Activated CD4-positive, alpha-beta memory T cell treated with anti-CD3 and anti-CD28 coated beads, Interleukin-2, amount 10 ng/mL, durations not matched to agents 7 days and 5 days (primary cell): ENCODE measurements at regions not wholly inside any gene's neighbourhood (a gene's known extent, or its start where the extent isn't known, plus 50 kb on each side); places are given as distances from the start of the nearest gene placed in this dataset.

Experiments
- CTCF ChIA-PET: fragments of 350-600 bp; sonication (Branson Sonifier 250); formaldehyde crosslinking; loops from one replicate; lab custom pipeline; 2021; ENCODE audit warnings: antibody characterized with exemption, inconsistent platforms; lab: Charles Lee
- POLR2A ChIA-PET: fragments of 350-600 bp; sonication (Branson Sonifier 250); formaldehyde crosslinking; loops from one replicate; lab custom pipeline; 2021; ENCODE audit warnings: antibody characterized with exemption; lab: Charles Lee
- DNase-seq: peaks from one replicate; pipeline ENCODE4 v3.0.0-alpha.2; 2020
- H3K27ac Mint-ChIP-seq: one replicate; pipeline ENCODE4 v1.8.0; 2021; ENCODE audit warnings: mild to moderate bottlenecking, mixed read lengths
- H3K27me3 Mint-ChIP-seq: one replicate; pipeline ENCODE4 v1.8.0; 2021; ENCODE audit warnings: mixed read lengths
- H3K36me3 Mint-ChIP-seq: one replicate; pipeline ENCODE4 v1.8.0; 2021; ENCODE audit warnings: low read depth, mixed read lengths
- H3K4me1 Mint-ChIP-seq: one replicate; pipeline ENCODE4 v1.8.0; 2021; ENCODE audit warnings: mixed read lengths
- H3K4me3 Mint-ChIP-seq: one replicate; pipeline ENCODE4 v1.8.0; 2021; ENCODE audit warnings: mild to moderate bottlenecking, mixed read lengths
- H3K9me3 Mint-ChIP-seq: one replicate; pipeline ENCODE4 v1.8.0; 2021; ENCODE audit warnings: mixed read lengths

DNA sequence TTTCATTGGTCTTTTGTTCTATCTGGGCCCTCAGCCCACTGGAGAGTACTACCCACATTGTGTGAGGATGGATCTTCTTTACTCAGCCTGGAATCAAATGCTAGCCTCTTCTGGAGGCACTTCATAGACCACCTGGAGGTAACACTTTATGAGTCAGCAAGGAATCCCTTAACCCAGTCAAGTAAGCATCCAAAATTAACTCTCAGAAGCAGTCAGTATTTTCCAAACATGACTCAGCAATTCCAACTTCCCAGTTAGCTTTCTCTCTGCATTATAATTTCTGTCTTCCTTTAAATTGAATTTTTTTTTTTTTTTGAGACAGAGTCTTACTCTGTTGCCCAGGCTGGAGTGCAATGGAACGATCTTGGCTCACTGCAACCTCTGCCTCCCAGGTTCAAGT lies 142.7 kb downstream of the ACKR3 start:
- no peak for DNase-seq
- Mint-ChIP-seq H3K36me3 (no peaks in the 10 kb centered on the region), H3K4me1 (peaks cover 43% of the 10 kb centered on the region), H3K9me3 (no peaks in the 10 kb centered on the region), H3K27ac (no peak overlapping the region), H3K27me3 (peaks cover 18% of the 10 kb centered on the region), H3K4me3 (no peak overlapping the region)
- POLR2A ChIA-PET = interaction anchor here (1.0 kb wide), 1 partner anchor 10 kb away, joined by 4 read pairs; no protein-coding TSS in a partner anchor
- CTCF ChIA-PET = no interaction called here

DNA sequence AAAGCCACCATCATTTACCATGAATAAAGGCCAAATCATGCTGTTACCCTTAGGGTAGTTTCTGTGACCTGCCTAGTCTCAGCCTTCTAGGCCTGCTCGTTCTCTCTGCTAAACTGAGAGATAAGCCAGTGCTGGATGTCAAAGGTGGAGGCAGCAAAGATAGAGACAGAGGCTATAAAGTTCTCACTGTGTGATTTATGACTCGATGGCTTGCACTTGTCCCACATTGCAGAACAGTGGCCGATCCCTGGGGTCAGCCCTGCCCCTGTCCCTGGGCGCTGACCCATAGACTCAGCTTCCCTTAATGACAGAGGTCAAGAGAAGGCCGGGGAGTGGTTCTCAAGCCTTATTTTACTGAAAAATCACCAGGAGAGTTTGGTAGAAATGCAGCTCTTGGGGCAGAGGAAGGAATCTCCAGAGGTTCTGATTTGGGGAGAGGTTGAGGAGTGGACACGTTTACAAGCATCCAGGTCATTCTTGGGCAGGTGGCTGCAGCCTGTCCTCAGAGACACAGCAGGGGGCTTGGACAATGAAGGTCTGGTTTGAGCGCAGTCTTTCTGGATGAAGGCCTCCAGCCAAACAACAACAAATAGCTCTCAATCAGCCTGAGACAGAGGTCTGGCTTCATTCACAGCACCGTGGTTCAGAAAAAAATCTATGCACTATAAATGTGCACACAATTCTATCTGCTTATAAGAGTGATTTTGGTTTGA lies 143.5 kb downstream of the ACKR3 start:
- Mint-ChIP-seq H3K9me3 (no peaks in the 10 kb centered on the region), H3K27me3 (peaks cover 24% of the 10 kb centered on the region), H3K36me3 (no peaks in the 10 kb centered on the region), H3K27ac (no peak overlapping the region), H3K4me3 (no peak overlapping the region), H3K4me1 (peaks cover 41% of the 10 kb centered on the region)
- POLR2A ChIA-PET = interaction anchor here (1.0 kb wide), 1 partner anchor 11 kb away, joined by 4 read pairs; no protein-coding TSS in a partner anchor
- CTCF ChIA-PET = no interaction called here
- no peak for DNase-seq

DNA sequence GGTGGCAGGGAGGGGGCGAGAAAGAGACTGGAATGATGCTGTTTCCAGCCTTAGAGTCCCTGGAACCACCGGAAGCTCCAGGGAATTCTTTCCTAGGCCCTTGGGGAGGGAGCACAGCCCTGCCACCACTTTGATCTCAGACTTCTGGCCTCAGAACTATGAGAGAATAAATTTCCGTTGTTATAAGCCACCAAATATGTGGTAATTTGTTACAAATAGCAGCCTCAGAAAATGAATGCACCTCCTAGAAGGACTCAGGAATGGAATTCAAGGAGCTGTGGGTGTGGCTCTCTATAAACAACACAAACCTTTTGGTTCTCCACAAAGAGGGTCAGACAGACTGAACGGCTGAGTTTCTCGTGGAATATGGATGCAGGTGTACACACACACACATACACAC lies 144.5 kb downstream of the ACKR3 start:
- H3K27ac Mint-ChIP-seq = no peak overlapping the region
- ChIA-PET CTCF (no interaction called here), POLR2A (no interaction called here)
- H3K36me3 Mint-ChIP-seq = no peaks in the 10 kb centered on the region
- peaks cover 33% of the 10 kb centered on the region for H3K4me1 Mint-ChIP-seq
- no peak overlapping the region for H3K4me3 Mint-ChIP-seq
- H3K27me3 Mint-ChIP-seq = peaks cover 31% of the 10 kb centered on the region
- no peaks in the 10 kb centered on the region for H3K9me3 Mint-ChIP-seq
- no peak for DNase-seq

GRCh38 chr2:236715077-236715476 lies 145.5 kb downstream of the ACKR3 start:
- DNase-seq = no peak
- H3K27ac Mint-ChIP-seq = no peak overlapping the region
- no peak overlapping the region for H3K4me3 Mint-ChIP-seq
- H3K36me3 Mint-ChIP-seq = no peaks in the 10 kb centered on the region
- no peaks in the 10 kb centered on the region for H3K9me3 Mint-ChIP-seq
- POLR2A ChIA-PET = no interaction called here
- H3K27me3 Mint-ChIP-seq = peaks cover 38% of the 10 kb centered on the region
- H3K4me1 Mint-ChIP-seq = peaks cover 28% of the 10 kb centered on the region
- CTCF ChIA-PET = no interaction called here

DNA sequence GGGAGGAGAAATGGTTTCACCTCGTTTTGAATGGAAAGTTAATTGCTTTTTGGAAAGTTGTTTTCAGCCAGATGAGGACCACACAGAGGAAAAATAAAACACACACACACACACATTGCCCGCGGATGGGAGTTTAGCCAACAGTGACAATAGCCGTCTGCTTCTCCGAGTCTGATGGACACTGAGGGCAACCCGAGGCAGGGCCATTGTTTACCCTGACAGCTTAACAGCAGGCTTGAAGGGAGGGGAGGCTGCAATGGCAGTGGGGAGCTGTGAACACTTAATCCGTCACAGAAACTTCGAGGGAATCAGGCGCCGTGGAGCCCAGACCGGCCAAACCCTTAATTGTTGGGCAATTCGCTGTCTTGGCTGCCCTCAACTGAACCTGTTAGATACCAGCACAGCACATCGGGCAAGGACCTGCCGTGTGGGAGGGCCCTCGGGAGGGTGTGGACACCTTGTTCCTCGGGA lies 145.9 kb downstream of the ACKR3 start:
- Mint-ChIP-seq H3K4me3 (no peak overlapping the region), H3K4me1 (peaks cover 27% of the 10 kb centered on the region), H3K27ac (no peak overlapping the region), H3K27me3 (peaks cover 38% of the 10 kb centered on the region), H3K9me3 (no peaks in the 10 kb centered on the region), H3K36me3 (no peaks in the 10 kb centered on the region)
- no peak for DNase-seq
- ChIA-PET CTCF (no interaction called here), POLR2A (no interaction called here)

DNA sequence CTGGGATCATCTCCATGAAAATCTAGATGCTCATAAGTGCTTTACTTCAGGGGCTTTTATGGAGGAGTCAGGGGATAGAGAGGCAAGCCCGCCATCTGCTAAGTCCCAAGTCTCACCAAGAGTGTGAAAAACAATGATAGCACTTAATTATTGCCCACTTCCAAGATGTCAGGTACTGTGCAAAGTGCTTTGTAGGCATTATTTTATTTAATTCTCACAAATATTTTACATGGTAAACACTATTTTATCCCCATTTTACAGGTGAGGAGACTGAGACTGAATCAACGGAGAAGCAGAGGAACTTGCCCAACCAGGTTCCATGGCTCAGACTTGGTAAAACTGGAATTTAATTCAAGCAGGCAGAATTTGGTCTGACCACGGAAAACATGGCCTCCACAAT lies 147.5 kb downstream of the ACKR3 start:
- Mint-ChIP-seq H3K4me3 (no peak overlapping the region), H3K9me3 (no peaks in the 10 kb centered on the region), H3K4me1 (peaks cover 14% of the 10 kb centered on the region), H3K36me3 (no peaks in the 10 kb centered on the region), H3K27me3 (peaks cover 38% of the 10 kb centered on the region), H3K27ac (no peak overlapping the region)
- POLR2A ChIA-PET = no interaction called here
- no peak for DNase-seq
- CTCF ChIA-PET = no interaction called here

GRCh38 chr2:236717729-236718128 lies 148.1 kb downstream of the ACKR3 start:
- no peak overlapping the region for H3K27ac Mint-ChIP-seq
- no peaks in the 10 kb centered on the region for H3K36me3 Mint-ChIP-seq
- DNase-seq = no peak
- ChIA-PET CTCF (no interaction called here), POLR2A (no interaction called here)
- H3K4me1 Mint-ChIP-seq = peaks cover 10% of the 10 kb centered on the region
- H3K27me3 Mint-ChIP-seq = peaks cover 39% of the 10 kb centered on the region
- H3K9me3 Mint-ChIP-seq = no peaks in the 10 kb centered on the region
- no peak overlapping the region for H3K4me3 Mint-ChIP-seq

DNA sequence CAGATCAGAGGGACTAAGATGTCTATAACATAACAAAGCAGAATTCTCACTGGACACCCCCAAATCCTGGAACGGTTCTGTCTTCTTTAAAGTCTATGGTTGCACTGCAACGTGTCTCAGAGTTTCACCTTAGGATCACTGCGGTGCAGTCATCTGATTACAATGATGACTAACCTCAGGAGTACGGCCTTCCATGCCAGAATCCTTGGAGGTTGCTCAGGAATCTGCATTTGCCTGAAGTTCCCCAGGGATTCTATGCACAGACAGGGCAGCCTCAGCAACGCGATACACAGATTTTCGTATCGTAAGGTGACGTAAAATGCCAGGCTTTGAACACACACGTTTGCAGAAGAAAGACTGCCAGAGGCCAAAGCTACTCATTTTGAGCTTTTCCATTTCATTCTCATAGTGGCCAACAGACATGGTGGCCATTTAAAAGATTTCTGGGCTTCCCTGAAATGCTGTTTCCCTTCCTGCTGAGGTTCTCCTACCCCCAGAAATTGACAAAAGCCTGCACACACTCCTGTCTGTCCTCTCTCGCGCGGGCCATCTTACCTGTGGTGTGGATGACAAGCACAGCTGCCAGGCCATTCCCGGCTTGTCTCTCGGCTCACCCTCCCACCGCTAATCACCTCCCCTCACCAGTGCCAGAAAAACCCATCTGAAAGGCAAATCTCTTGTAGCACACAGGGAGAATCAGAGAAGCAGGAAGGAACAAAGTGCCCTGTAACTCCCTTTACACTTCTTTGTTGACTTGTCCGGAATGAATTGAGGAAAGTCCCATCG lies 148.8 kb downstream of the ACKR3 start:
- H3K4me1 Mint-ChIP-seq = peaks cover 7% of the 10 kb centered on the region
- DNase-seq = no peak
- no peaks in the 10 kb centered on the region for H3K36me3 Mint-ChIP-seq
- H3K27me3 Mint-ChIP-seq = peaks cover 37% of the 10 kb centered on the region
- H3K9me3 Mint-ChIP-seq = no peaks in the 10 kb centered on the region
- H3K4me3 Mint-ChIP-seq = no peak overlapping the region
- no peak overlapping the region for H3K27ac Mint-ChIP-seq
- CTCF ChIA-PET = no interaction called here
- POLR2A ChIA-PET = no interaction called here

DNA sequence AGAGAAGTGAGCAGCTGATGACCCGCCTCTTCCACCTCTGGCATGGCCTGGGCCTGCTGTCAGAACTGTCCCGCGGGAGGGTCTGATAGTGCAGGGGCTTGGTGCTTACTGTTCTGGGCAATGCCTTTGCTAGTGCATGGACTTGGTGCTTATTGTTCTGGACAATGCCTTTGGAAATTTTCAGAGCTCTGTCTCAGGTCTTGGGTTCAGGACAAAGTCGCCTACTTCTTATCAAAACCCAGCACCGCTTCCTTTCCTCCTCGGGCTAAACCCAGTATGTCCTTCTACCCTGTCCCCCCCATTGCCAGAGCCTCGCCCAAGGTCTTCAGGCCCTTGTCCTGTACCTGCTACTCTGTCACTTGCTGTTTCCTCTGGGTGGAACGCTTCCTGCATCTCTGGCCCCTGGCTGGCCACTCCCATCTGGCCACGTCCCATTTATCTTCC lies 149.6 kb downstream of the ACKR3 start:
- CTCF ChIA-PET = no interaction called here
- POLR2A ChIA-PET = no interaction called here
- H3K27me3 Mint-ChIP-seq = peaks cover 37% of the 10 kb centered on the region
- no peaks in the 10 kb centered on the region for H3K36me3 Mint-ChIP-seq
- no peaks in the 10 kb centered on the region for H3K9me3 Mint-ChIP-seq
- no peak overlapping the region for H3K27ac Mint-ChIP-seq
- H3K4me3 Mint-ChIP-seq = no peak overlapping the region
- no peak for DNase-seq
- peaks cover 7% of the 10 kb centered on the region for H3K4me1 Mint-ChIP-seq

DNA sequence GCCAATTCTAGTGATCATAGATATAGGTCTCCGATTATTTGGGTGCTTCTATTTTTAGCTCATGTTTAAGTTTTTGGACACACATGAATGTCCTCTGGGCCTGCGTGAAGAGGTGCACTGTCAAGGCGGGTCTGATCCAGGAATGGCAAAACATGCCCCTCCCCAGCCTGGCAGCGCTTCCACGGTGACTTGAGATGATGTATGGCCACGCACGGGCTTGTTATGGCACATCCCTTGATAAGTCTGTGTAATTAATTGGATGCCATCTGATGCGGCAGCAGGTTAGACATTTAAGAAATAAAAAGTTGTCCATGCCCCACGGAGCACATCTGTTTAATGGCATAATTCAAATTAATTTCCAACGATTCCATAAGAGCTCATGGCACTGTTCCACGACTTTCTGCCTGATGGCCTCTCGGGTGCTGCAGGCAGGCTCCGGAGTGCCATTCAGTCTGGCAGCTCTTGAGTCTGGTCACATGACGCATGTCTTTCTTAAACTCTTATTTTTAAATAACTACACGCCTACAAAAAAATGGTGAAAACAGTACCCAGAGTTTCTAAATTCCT lies 151.4 kb downstream of the ACKR3 start:
- Mint-ChIP-seq H3K36me3 (no peaks in the 10 kb centered on the region), H3K4me3 (no peak overlapping the region), H3K27ac (no peak overlapping the region), H3K27me3 (peaks cover 30% of the 10 kb centered on the region), H3K9me3 (no peaks in the 10 kb centered on the region), H3K4me1 (no peaks in the 10 kb centered on the region)
- no peak for DNase-seq
- ChIA-PET CTCF (no interaction called here), POLR2A (no interaction called here)

DNA sequence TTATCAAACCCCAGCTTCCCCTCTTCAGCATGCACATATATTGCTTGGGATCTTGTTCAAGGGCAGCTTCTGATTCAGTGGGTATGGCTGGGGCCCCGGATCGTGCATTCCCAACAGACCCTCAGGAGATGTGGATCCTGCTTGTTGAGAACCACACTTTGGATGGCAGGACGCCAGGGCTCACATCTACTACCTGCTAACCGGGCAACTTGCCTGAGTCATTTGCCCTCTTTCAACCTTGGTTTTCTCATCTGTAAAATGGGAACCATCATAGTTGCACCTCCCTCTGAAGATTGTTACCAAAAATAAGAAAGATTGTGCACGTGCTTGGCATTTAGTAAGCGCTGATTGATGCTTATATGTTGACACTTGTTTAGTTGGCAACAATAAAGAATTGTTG lies 154.6 kb downstream of the ACKR3 start:
- no peak overlapping the region for H3K4me3 Mint-ChIP-seq
- peaks cover 9% of the 10 kb centered on the region for H3K27me3 Mint-ChIP-seq
- POLR2A ChIA-PET = no interaction called here
- H3K4me1 Mint-ChIP-seq = no peaks in the 10 kb centered on the region
- H3K27ac Mint-ChIP-seq = no peak overlapping the region
- no peaks in the 10 kb centered on the region for H3K36me3 Mint-ChIP-seq
- no peaks in the 10 kb centered on the region for H3K9me3 Mint-ChIP-seq
- CTCF ChIA-PET = no interaction called here
- DNase-seq = no peak

DNA sequence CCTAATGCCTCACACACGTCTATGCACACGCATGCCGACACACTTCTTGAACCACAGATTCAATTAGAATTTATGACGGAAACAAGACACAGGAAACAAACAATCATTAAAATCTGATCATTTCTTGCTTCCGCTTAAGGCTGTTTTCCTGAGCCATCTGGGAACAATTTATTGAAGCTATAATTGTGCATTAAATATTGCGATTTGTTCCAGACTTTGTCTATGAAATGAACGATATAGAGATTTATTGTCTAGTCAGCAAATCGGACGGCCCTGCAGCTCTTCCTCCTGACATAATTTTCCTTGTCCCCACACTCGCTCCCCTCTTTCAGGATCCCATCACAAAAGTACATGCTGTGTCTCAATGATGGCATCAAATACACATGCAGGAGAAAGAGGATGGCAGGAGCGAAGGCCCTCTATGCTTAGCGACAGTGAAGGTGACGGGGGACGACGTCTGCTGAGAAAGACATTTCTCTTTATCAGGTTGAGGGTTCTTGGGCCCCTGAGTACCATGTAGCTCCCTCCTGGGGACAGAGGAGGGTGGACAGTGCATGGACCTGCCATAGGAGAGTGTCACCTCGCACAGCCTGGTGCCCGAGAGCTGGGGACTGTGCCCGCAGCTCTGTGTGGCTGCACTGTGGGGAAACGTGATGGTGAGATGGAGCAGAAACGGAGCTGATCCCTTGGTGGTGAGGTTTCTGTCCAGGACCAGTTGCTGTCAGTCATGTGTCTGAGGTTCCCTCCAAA lies 157.3 kb downstream of the ACKR3 start:
- POLR2A ChIA-PET = no interaction called here
- H3K27me3 Mint-ChIP-seq = peaks cover 3% of the 10 kb centered on the region
- no peaks in the 10 kb centered on the region for H3K36me3 Mint-ChIP-seq

More for the DNA sequence above, 157.3 kb downstream of the ACKR3 start:
- no peaks in the 10 kb centered on the region for H3K4me1 Mint-ChIP-seq
- no peak for DNase-seq
- H3K9me3 Mint-ChIP-seq = no peaks in the 10 kb centered on the region
- CTCF ChIA-PET = no interaction called here
- no peak overlapping the region for H3K27ac Mint-ChIP-seq
- no peak overlapping the region for H3K4me3 Mint-ChIP-seq
